ENCODE measurements at regions not wholly inside any gene's neighbourhood (a gene's known extent, or its start where the extent isn't known, plus 50 kb on each side); places are given as distances from the start of the nearest gene placed in this dataset.

- ChIA-PET SMC1A (ENCODE audit: uncharacterized antibody, unreplicated experiment) (interaction anchor here (0.6 kb wide), 1 partner anchor 55 kb away, joined by 3 read pairs; no protein-coding TSS in a partner anchor), RAD21 (ENCODE audit: unreplicated experiment) (interaction anchor here (0.7 kb wide), 1 partner anchor 30 kb away, joined by 3 read pairs; no protein-coding TSS in a partner anchor), POLR2A (interaction anchor here (0.9 kb wide), 1 partner anchor 15 kb away, joined by 3 read pairs; no protein-coding TSS in a partner anchor), CTCF (interaction anchor here (0.8 to 2.4 kb wide), 2 partner anchors 26 to 30 kb away, joined by 3 to 9 read pairs; no protein-coding TSS in a partner anchor)
- 43% methylated on average over 4 of the region's 4 CpGs for WGBS (ENCODE audit: insufficient coverage, insufficient replicate concordance, low lambda C conversion rate, missing lambda C conversion rate)
- Histone ChIP-seq H4K20me1 (ENCODE audit: control insufficient read depth, insufficient read depth) (no peaks in the 10 kb centered on the region), H3K4me3 (no peak overlapping the region), H3K27ac (ENCODE audit: control insufficient read depth, insufficient read depth) (no peak overlapping the region), H3K79me2 (ENCODE audit: control insufficient read depth, insufficient read depth, low read length) (no peaks in the 10 kb centered on the region), H2AFZ (ENCODE audit: control insufficient read depth, low read depth, low read length) (no peak overlapping the region; the same call in 1 of the 2 replicates), H3K36me3 (ENCODE audit: control insufficient read depth in 2 of 2, insufficient read depth in 2 of 2, low read length in 1 of 2) (no peaks in the 10 kb centered on the region), H3K4me1 (ENCODE audit: control insufficient read depth, insufficient read depth, low read length) (peaks cover 7% of the 10 kb centered on the region), H3K4me2 (ENCODE audit: control insufficient read depth, insufficient read depth) (no peak overlapping the region), H3K9me3 (replicated peaks; ENCODE audit: control insufficient read depth, insufficient read depth, low read length) (no peaks in the 10 kb centered on the region), H3K9ac (ENCODE audit: control insufficient read depth, insufficient read depth, low read length) (no peak overlapping the region), H3K27me3 (replicated peaks in 1 of 2; ENCODE audit: control insufficient read depth in 2 of 2, insufficient read depth in 2 of 2, low read length in 1 of 2) (no peaks in the 10 kb centered on the region)
- intact Hi-C loops (cut with micrococcal nuclease; ENCODE audit: unreplicated experiment) (no loop called here), in situ Hi-C loops (cut with MboI) (no loop called here)
- ATAC-seq (peak; percentile 72), DNase-seq (ENCODE audit: low read depth, low spot score) (no peak), FAIRE-seq (no peak)
- no TSS peak for BruUV-seq (replicated peaks)
- no peak for TF ChIP-seq CBX3 (IDR thresholded peaks at IDR 0.05; ENCODE audit: borderline replicate concordance, low read depth)
- no peak for TF ChIP-seq MEF2B (IDR thresholded peaks at IDR 0.05; ENCODE audit: partially characterized antibody, poor library complexity, severe bottlenecking)
- no peak for TF ChIP-seq GATAD2B (conservative IDR thresholded peaks at IDR 0.05; ENCODE audit: low read depth)
- TF ChIP-seq, protein P1, sequence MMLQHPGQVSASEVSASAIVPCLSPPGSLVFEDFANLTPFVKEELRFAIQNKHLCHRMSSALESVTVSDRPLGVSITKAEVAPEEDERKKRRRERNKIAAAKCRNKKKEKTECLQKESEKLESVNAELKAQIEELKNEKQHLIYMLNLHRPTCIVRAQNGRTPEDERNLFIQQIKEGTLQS (IDR thresholded peaks at IDR 0.05; ENCODE audit: borderline replicate concordance, extremely low read depth, low read depth, low read length): no peak
- no peak for TF ChIP-seq ZNF622 (IDR thresholded peaks at IDR 0.05)
- TF ChIP-seq JUND (IDR thresholded peaks at IDR 0.05; ENCODE audit: low read depth, low read length): no peak
- TF ChIP-seq ESRRA (IDR thresholded peaks at IDR 0.05; ENCODE audit: low read length): no peak
- TF ChIP-seq, protein P2, sequence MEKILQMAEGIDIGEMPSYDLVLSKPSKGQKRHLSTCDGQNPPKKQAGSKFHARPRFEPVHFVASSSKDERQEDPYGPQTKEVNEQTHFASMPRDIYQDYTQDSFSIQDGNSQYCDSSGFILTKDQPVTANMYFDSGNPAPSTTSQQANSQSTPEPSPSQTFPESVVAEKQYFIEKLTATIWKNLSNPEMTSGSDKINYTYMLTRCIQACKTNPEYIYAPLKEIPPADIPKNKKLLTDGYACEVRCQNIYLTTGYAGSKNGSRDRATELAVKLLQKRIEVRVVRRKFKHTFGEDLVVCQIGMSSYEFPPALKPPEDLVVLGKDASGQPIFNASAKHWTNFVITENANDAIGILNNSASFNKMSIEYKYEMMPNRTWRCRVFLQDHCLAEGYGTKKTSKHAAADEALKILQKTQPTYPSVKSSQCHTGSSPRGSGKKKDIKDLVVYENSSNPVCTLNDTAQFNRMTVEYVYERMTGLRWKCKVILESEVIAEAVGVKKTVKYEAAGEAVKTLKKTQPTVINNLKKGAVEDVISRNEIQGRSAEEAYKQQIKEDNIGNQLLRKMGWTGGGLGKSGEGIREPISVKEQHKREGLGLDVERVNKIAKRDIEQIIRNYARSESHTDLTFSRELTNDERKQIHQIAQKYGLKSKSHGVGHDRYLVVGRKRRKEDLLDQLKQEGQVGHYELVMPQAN (conservative IDR thresholded peaks at IDR 0.05): no peak
- TF ChIP-seq STAT3 (IDR thresholded peaks at IDR 0.05; ENCODE audit: low read depth, low read length): no peak
- TF ChIP-seq MTA3 (IDR thresholded peaks at IDR 0.05; ENCODE audit: borderline replicate concordance, low read length): no peak
- peak; percentile 24 to 36; a peak in 1 of 4 replicates for TF ChIP-seq IKZF2 (IDR thresholded peaks at IDR 0.05)
- 0 out of 2 replicates have a peak, but pooled peaks have one; percentile 13 for TF ChIP-seq BMI1 (IDR thresholded peaks at IDR 0.05; ENCODE audit: borderline replicate concordance)
- TF ChIP-seq, protein P3, sequence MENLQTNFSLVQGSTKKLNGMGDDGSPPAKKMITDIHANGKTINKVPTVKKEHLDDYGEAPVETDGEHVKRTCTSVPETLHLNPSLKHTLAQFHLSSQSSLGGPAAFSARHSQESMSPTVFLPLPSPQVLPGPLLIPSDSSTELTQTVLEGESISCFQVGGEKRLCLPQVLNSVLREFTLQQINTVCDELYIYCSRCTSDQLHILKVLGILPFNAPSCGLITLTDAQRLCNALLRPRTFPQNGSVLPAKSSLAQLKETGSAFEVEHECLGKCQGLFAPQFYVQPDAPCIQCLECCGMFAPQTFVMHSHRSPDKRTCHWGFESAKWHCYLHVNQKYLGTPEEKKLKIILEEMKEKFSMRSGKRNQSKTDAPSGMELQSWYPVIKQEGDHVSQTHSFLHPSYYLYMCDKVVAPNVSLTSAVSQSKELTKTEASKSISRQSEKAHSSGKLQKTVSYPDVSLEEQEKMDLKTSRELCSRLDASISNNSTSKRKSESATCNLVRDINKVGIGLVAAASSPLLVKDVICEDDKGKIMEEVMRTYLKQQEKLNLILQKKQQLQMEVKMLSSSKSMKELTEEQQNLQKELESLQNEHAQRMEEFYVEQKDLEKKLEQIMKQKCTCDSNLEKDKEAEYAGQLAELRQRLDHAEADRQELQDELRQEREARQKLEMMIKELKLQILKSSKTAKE (IDR thresholded peaks at IDR 0.05; ENCODE audit: low read depth, poor library complexity, severe bottlenecking): no peak
- TF ChIP-seq TARDBP (IDR thresholded peaks at IDR 0.05; ENCODE audit: borderline replicate concordance): no peak
- no peak for TF ChIP-seq CBX5 (IDR thresholded peaks at IDR 0.05; ENCODE audit: low read depth)
- TF ChIP-seq STAT1 (conservative IDR thresholded peaks at IDR 0.05): no peak
- no peak for TF ChIP-seq KDM1A (IDR thresholded peaks at IDR 0.05; ENCODE audit: borderline replicate concordance)
- TF ChIP-seq TCF3 (IDR thresholded peaks at IDR 0.05; ENCODE audit: borderline replicate concordance, insufficient read depth, low read depth, low read length): no peak
- peak; percentile 57; the same call in 1 of the 2 replicates for TF ChIP-seq PKNOX1 (IDR thresholded peaks at IDR 0.05)
- no peak for TF ChIP-seq CHD2 (IDR thresholded peaks at IDR 0.05; ENCODE audit: borderline replicate concordance, low read depth, low read length)
Measured at GRCh38 chrX:123803331-123803983, 56.4 kb upstream of the XIAP start.

All from GM12878 (cell line).